OCI-LY1 (cell line): ENCODE measurements at regions not wholly inside any gene's neighbourhood (a gene's known extent, or its start where the extent isn't known, plus 50 kb on each side); places are given as distances from the start of the nearest gene placed in this dataset.

Experiments
- H2AFZ ChIP-seq: fragments of 200-600 bp; sonication (generic), shearing (Covaris generic); 2 replicates; pipeline ENCODE4 v1.6.0; 2014; ENCODE audit warnings: antibody characterized with exemption, mild to moderate bottlenecking, low read length
- H3F3A ChIP-seq: fragments of 200-600 bp; sonication (generic), shearing (Covaris generic); 2 replicates; pipeline ENCODE4 v1.6.0; 2014; ENCODE audit warnings: mild to moderate bottlenecking, antibody characterized with exemption, low read length, moderate library complexity; ENCODE audit not compliant: insufficient read depth
- H3K27ac ChIP-seq: fragments of 200-600 bp; sonication (generic); 2 replicates; pipeline ENCODE4 v1.5.1; 2014; ENCODE audit warnings: low read length, mixed run types, mild to moderate bottlenecking, low read depth; ENCODE audit not compliant: poor library complexity, severe bottlenecking
- H3K27me3 ChIP-seq: fragments of 200-600 bp; sonication (generic); 2 replicates; pipeline ENCODE4 v1.6.0; 2014; ENCODE audit warnings: antibody characterized with exemption, mild to moderate bottlenecking, low read length, moderate library complexity; ENCODE audit not compliant: insufficient read depth
- H3K36me3 ChIP-seq: fragments of 200-600 bp; sonication (generic); 2 replicates; pipeline ENCODE4 v1.6.1; 2014; ENCODE audit warnings: mild to moderate bottlenecking, antibody characterized with exemption, low read length, moderate library complexity, mixed read lengths; ENCODE audit not compliant: insufficient read depth
- H3K4me1 ChIP-seq: fragments of 200-600 bp; sonication (generic); 2 replicates; pipeline ENCODE4 v1.5.1; 2014; ENCODE audit warnings: mild to moderate bottlenecking, low read length, moderate library complexity; ENCODE audit not compliant: insufficient read depth, severe bottlenecking
- H3K4me2 ChIP-seq: fragments of 200-600 bp; sonication (generic), shearing (Covaris generic); 2 replicates; pipeline ENCODE4 v1.6.1; 2014; ENCODE audit warnings: low read length
- H3K4me3 ChIP-seq: fragments of 200-600 bp; sonication (generic); 2 replicates; pipeline ENCODE4 v1.5.1; 2014; ENCODE audit warnings: low read length, low read depth, mild to moderate bottlenecking, mixed read lengths; ENCODE audit not compliant: poor library complexity, severe bottlenecking
- H3K79me2 ChIP-seq: fragments of 200-600 bp; shearing (Covaris generic); 2 replicates; pipeline ENCODE4 v1.6.1; 2016; ENCODE audit warnings: mixed run types, low read length, mixed read lengths; ENCODE audit not compliant: insufficient read depth
- H3K9ac ChIP-seq: fragments of 200-600 bp; sonication (generic), shearing (Covaris generic); 2 replicates; pipeline ENCODE4 v1.6.1; 2014; ENCODE audit warnings: mild to moderate bottlenecking, low read length, mixed read lengths
- H3K9me2 ChIP-seq: fragments of 200-600 bp; sonication (generic), shearing (Covaris generic); 2 replicates; pipeline ENCODE4 v1.6.1; 2014; ENCODE audit warnings: low read depth, mild to moderate bottlenecking, low read length, mixed read lengths
- H3K9me3 ChIP-seq: fragments of 200-600 bp; shearing (Covaris generic); 2 replicates; pipeline ENCODE4 v1.6.1; 2014; ENCODE audit warnings: low read length, mixed read lengths
- H4K20me1 ChIP-seq: fragments of 200-600 bp; sonication (generic), shearing (Covaris generic); 2 replicates; pipeline ENCODE4 v1.6.0; 2016; ENCODE audit warnings: mild to moderate bottlenecking, low read length; ENCODE audit not compliant: insufficient read depth
- EZH2 ChIP-seq: fragments of 200-600 bp; sonication (generic), shearing (Covaris generic); IDR thresholded peaks from 2 replicates; pipeline ENCODE4 v1.8.0; 2017; ENCODE audit warnings: borderline replicate concordance, mixed run types, mild to moderate bottlenecking, antibody characterized with exemption, low read length, moderate library complexity, mixed read lengths
- TF ChIP-seq, protein P1 (sequence below): fragments of 200-600 bp; sonication (generic), shearing (Covaris generic); IDR thresholded peaks from 2 replicates; pipeline ENCODE4 v1.5.1; 2017; ENCODE audit warnings: mild to moderate bottlenecking, antibody characterized with exemption, low read length, moderate library complexity, mixed read lengths

- no peak overlapping the region for H3K4me2 ChIP-seq
- no peaks in the 10 kb centered on the region for H3K4me1 ChIP-seq
- H3K9ac ChIP-seq = no peak overlapping the region
- no peaks in the 10 kb centered on the region for H3K27me3 ChIP-seq
- no peaks in the 10 kb centered on the region for H3K79me2 ChIP-seq
- no peak overlapping the region for H2AFZ ChIP-seq
- no peak overlapping the region for H3K4me3 ChIP-seq
- no peak for TF ChIP-seq EZH2
- TF ChIP-seq, protein P1, sequence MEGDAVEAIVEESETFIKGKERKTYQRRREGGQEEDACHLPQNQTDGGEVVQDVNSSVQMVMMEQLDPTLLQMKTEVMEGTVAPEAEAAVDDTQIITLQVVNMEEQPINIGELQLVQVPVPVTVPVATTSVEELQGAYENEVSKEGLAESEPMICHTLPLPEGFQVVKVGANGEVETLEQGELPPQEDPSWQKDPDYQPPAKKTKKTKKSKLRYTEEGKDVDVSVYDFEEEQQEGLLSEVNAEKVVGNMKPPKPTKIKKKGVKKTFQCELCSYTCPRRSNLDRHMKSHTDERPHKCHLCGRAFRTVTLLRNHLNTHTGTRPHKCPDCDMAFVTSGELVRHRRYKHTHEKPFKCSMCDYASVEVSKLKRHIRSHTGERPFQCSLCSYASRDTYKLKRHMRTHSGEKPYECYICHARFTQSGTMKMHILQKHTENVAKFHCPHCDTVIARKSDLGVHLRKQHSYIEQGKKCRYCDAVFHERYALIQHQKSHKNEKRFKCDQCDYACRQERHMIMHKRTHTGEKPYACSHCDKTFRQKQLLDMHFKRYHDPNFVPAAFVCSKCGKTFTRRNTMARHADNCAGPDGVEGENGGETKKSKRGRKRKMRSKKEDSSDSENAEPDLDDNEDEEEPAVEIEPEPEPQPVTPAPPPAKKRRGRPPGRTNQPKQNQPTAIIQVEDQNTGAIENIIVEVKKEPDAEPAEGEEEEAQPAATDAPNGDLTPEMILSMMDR = no peak
- no peaks in the 10 kb centered on the region for H3F3A ChIP-seq
- no peaks in the 10 kb centered on the region for H3K9me2 ChIP-seq
- no peaks in the 10 kb centered on the region for H3K36me3 ChIP-seq
- no peak overlapping the region for H3K27ac ChIP-seq
- no peaks in the 10 kb centered on the region for H3K9me3 ChIP-seq
- H4K20me1 ChIP-seq = no peaks in the 10 kb centered on the region
Observed at GRCh38 chr14:41506552-41506951, 100.1 kb upstream of the LRFN5 start.

- H3K9me2 ChIP-seq = no peaks in the 10 kb centered on the region
- TF ChIP-seq, protein P1 = no peak
- TF ChIP-seq EZH2 = no peak
- no peaks in the 10 kb centered on the region for H3K9me3 ChIP-seq
- no peaks in the 10 kb centered on the region for H3K36me3 ChIP-seq
- no peaks in the 10 kb centered on the region for H4K20me1 ChIP-seq
- H3K27me3 ChIP-seq = no peaks in the 10 kb centered on the region
- no peaks in the 10 kb centered on the region for H3K79me2 ChIP-seq
- H3K27ac ChIP-seq = no peak overlapping the region
- H3F3A ChIP-seq = no peaks in the 10 kb centered on the region
- H3K4me1 ChIP-seq = no peaks in the 10 kb centered on the region
- H3K9ac ChIP-seq = no peak overlapping the region
- no peak overlapping the region for H3K4me3 ChIP-seq
- 0 out of 2 replicates have a peak overlapping the region, but pooled peaks have one; percentile 47 for H2AFZ ChIP-seq
- no peak overlapping the region for H3K4me2 ChIP-seq
Observed at GRCh38 chr14:41505491-41505890, 101.2 kb upstream of the LRFN5 start.

- no peaks in the 10 kb centered on the region for H3K4me1 ChIP-seq
- H3K4me2 ChIP-seq = no peak overlapping the region
- TF ChIP-seq, protein P1 = no peak
- TF ChIP-seq EZH2 = no peak
- no peaks in the 10 kb centered on the region for H3F3A ChIP-seq
- H3K27ac ChIP-seq = no peak overlapping the region
- no peaks in the 10 kb centered on the region for H3K79me2 ChIP-seq
- H3K27me3 ChIP-seq = no peaks in the 10 kb centered on the region
- no peak overlapping the region for H2AFZ ChIP-seq
- no peak overlapping the region for H3K9ac ChIP-seq
- H4K20me1 ChIP-seq = no peaks in the 10 kb centered on the region
- H3K9me3 ChIP-seq = no peaks in the 10 kb centered on the region
- no peaks in the 10 kb centered on the region for H3K9me2 ChIP-seq
- H3K36me3 ChIP-seq = no peaks in the 10 kb centered on the region
- no peak overlapping the region for H3K4me3 ChIP-seq
Observed at GRCh38 chr14:41498959-41499358, 107.7 kb upstream of the LRFN5 start.
